K562 (cell line): ENCODE measurements at regions not wholly inside any gene's neighbourhood (a gene's known extent, or its start where the extent isn't known, plus 50 kb on each side); places are given as distances from the start of the nearest gene placed in this dataset.

Experiments
- ATAC-seq: fragments of 200-7000 bp; cut with Tn5 transposase; 3 replicates; pipeline ENCODE4 v1.9.1; 2020; ENCODE audit warnings: moderate library complexity
- BruUV-seq: library from RNA; stranded (reverse); fragments of 400-500 nt; replicated peaks from 2 replicates; lab custom pipeline; 2021; lab: Mats Ljungman, UMichigan
- CTCF ChIA-PET: fragments of 300-600 bp; formaldehyde crosslinking; extraction: SDS; loops from one replicate; lab custom pipeline; 2021; ENCODE audit warnings: low intra/inter-chr PET ratio; lab: Yijun Ruan, JAX
- POLR2A ChIA-PET: fragments of 300-600, 350-650 bp; sonication (Branson Sonifier 250); formaldehyde crosslinking; extraction: SDS; loops from one replicate; lab custom pipeline; 2021; ENCODE audit warnings: antibody characterized with exemption, inconsistent platforms; lab: Yijun Ruan, JAX
- DNase-seq, 4 experiments: peaks; one replicate each; pipeline versions ENCODE4 v3.0.0 to v3.0.0-alpha.2; 2011 to 2018; ENCODE audit warnings: low spot score in 3 of 4, mixed read lengths in 3 of 4; ENCODE audit errors: extremely low read depth in 1 of 4
- FAIRE-seq: peaks from 2 replicates; lab custom pipeline; 2011; peaks lifted over from hg19 to GRCh38; lab: Jason Lieb, UNC
- H2AFZ ChIP-seq: 2 replicates; pipeline ENCODE4 v1.6.0; 2011; ENCODE audit warnings: low read depth, low read length, control low read depth, inconsistent platforms
- H3K27ac ChIP-seq: fragments of 200-600 bp; 3 replicates; pipeline ENCODE4 v1.8.0; 2011; ENCODE audit warnings: low read depth, mild to moderate bottlenecking, control low read depth, inconsistent platforms, low read length, moderate library complexity, mixed read lengths; ENCODE audit errors: extremely low read depth
- H3K27me3 ChIP-seq, 2 experiments: fragments of 300-600 bp in 1 of 2; 2 replicates in 1 of 2; 3 replicates in 1 of 2; pipeline versions ENCODE4 v1.6.0 to v1.8.0; 2011; ENCODE audit warnings: inconsistent platforms in 2 of 2, low read length in 2 of 2, mild to moderate bottlenecking in 1 of 2, mixed read lengths in 1 of 2, moderate library complexity in 1 of 2; ENCODE audit not compliant: control insufficient read depth in 2 of 2, insufficient read depth in 2 of 2
- H3K36me3 ChIP-seq: fragments of 300-600 bp; 3 replicates; pipeline ENCODE4 v1.8.0; 2011; ENCODE audit warnings: mild to moderate bottlenecking, low read length, inconsistent platforms; ENCODE audit not compliant: control insufficient read depth, insufficient read depth
- H3K4me1 ChIP-seq, 2 experiments: fragments of 200-600 bp in 1 of 2; replicated peaks in 1 of 2; 2 replicates in 1 of 2; 3 replicates in 1 of 2; pipeline versions ENCODE4 v1.5.1 to v1.8.0; 2011; ENCODE audit warnings: inconsistent platforms in 2 of 2, low read length in 2 of 2, mild to moderate bottlenecking in 1 of 2, mixed read lengths in 1 of 2, moderate library complexity in 1 of 2; ENCODE audit not compliant: control insufficient read depth in 2 of 2, insufficient read depth in 2 of 2
- H3K4me2 ChIP-seq: 2 replicates; pipeline ENCODE4 v1.6.1; 2011; ENCODE audit warnings: low read length, control low read depth, inconsistent platforms, mixed read lengths; ENCODE audit not compliant: insufficient read depth
- H3K4me3 ChIP-seq: fragments of 200-600 bp; sonication (generic), shearing (Covaris generic); 2 replicates; pipeline ENCODE4 v1.5.1; 2016; ENCODE audit warnings: control low read depth, inconsistent platforms
- H3K79me2 ChIP-seq: fragments of 200-600 bp; 3 replicates; pipeline ENCODE4 v1.8.0; 2011; ENCODE audit warnings: low read length, inconsistent platforms; ENCODE audit not compliant: control insufficient read depth, insufficient read depth
- H3K9ac ChIP-seq, 2 experiments: 2 replicates each; pipeline versions ENCODE4 v1.6.0 to v1.6.1; 2011; ENCODE audit warnings: low read depth in 2 of 2, low read length in 2 of 2, control low read depth in 1 of 2, inconsistent platforms in 1 of 2, mild to moderate bottlenecking in 1 of 2, mixed read lengths in 1 of 2; ENCODE audit not compliant: insufficient read depth in 1 of 2
- H3K9me1 ChIP-seq: one replicate; pipeline ENCODE4 v1.6.0; 2011; ENCODE audit warnings: inconsistent platforms, mild to moderate bottlenecking, low read length, moderate library complexity; ENCODE audit not compliant: control insufficient read depth, insufficient read depth
- H3K9me3 ChIP-seq: replicated peaks from 2 replicates; pipeline ENCODE4 v1.5.1; 2011; ENCODE audit warnings: low read depth, low read length, inconsistent platforms; ENCODE audit not compliant: control insufficient read depth, insufficient read depth
- H4K20me1 ChIP-seq: replicated peaks from 2 replicates; pipeline ENCODE4 v1.6.1; 2011; ENCODE audit warnings: low read length, inconsistent platforms, mixed read lengths; ENCODE audit not compliant: control insufficient read depth, insufficient read depth
- RHOXF2B ChIP-seq: fragments of 250-450 bp; sonication (Bioruptor Pico); conservative IDR thresholded peaks from 2 replicates; pipeline ENCODE4 v1.5.1; 2021
- ZKSCAN8 ChIP-seq: fragments of 200-800 bp; sonication (Bioruptor generic); IDR thresholded peaks from 2 replicates; pipeline ENCODE4 v1.6.1; 2016; ENCODE audit warnings: missing genetic modification characterization, missing compliant biosample characterization
- ZNF785 ChIP-seq: fragments of 250-450 bp; sonication (Bioruptor Pico); IDR thresholded peaks from 2 replicates; pipeline ENCODE4 v1.4.0; 2020; ENCODE audit warnings: mild to moderate bottlenecking
- WGBS: fragments of 100-300 bp; shearing (Covaris generic); methylation state at CpG from one replicate; pipeline ENCODE4 v1.1.6; 2016; ENCODE audit warnings: low coverage, mixed read lengths; ENCODE audit not compliant: insufficient coverage; ENCODE audit errors: missing lambda C conversion rate; 5-methylcytosine and 5-hydroxymethylcytosine counted together
- in situ Hi-C: fragments of 300-500 bp; cut with MboI; formaldehyde crosslinking; loops from 4 replicates; pipeline ENCODE4 v1.15.0; 2018; ENCODE audit warnings: inconsistent platforms, mixed read lengths
- intact Hi-C: fragments of 100-400 bp; cut with micrococcal nuclease; formaldehyde crosslinking; loops from 2 replicates; pipeline ENCODE4 v1.14.2; 2022
- TF ChIP-seq, protein P1 (sequence below): fragments of 450-650 bp; formaldehyde crosslinking; IDR thresholded peaks from 2 replicates; pipeline ENCODE4 v1.4.0; 2020; ENCODE audit warnings: mild to moderate bottlenecking, moderate library complexity
- TF ChIP-seq, protein P2 (sequence below): conservative IDR thresholded peaks from 2 replicates; pipeline ENCODE4 v1.6.1; 2011; ENCODE audit warnings: low read depth, mild to moderate bottlenecking, low read length; ENCODE audit not compliant: control insufficient read depth
- TF ChIP-seq, protein P3 (sequence below): fragments of 200-800 bp; sonication (Bioruptor generic); IDR thresholded peaks from 2 replicates; pipeline ENCODE4 v1.6.1; 2016; ENCODE audit warnings: missing genetic modification characterization, missing compliant biosample characterization

DNA sequence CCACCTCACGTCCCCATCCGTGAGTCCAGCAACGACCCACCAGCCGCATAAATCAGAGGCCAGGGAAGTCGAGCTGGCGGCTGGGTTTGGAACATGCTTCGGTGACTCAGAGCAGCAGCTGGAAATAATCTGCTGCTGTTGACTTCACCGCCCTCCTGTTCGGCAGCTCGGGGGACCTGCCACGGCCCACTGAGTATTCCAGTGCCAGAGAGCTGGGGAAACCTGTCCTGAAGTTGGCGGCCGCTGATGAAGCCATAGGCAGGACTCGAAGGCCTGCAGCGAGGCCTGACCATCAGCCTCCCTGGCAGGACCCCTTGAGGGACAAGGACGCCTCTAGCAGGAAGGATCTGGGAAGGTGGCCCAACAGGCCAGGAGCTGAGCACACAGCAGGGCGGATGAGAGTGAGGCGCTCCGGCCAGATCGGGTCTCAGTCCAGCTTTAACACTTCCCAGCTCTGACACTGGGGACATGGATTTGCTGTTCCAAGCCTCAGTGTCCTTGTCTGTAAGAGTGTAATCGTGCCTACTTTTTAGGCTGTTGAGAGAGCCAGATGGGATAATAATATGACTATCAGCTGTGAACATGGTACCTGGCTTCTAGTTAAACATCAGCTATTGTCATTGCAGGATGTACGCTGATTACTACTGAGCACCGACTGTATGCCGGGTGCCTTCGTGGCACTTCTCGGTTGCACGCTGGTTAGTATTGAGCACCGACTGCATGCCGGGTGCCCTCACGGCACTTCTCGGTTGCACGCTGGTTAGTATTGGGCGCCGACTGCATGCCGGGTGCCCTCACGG is 50.4 kb upstream of the CIBAR2 start (continued):
- TF ChIP-seq, protein P1, sequence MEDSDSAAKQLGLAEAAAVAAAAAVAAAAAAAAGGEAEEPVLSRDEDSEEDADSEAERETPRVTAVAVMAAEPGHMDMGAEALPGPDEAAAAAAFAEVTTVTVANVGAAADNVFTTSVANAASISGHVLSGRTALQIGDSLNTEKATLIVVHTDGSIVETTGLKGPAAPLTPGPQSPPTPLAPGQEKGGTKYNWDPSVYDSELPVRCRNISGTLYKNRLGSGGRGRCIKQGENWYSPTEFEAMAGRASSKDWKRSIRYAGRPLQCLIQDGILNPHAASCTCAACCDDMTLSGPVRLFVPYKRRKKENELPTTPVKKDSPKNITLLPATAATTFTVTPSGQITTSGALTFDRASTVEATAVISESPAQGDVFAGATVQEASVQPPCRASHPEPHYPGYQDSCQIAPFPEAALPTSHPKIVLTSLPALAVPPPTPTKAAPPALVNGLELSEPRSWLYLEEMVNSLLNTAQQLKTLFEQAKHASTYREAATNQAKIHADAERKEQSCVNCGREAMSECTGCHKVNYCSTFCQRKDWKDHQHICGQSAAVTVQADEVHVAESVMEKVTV (CRISPR knock-in tag), result no peak
- TF ChIP-seq, protein P2, sequence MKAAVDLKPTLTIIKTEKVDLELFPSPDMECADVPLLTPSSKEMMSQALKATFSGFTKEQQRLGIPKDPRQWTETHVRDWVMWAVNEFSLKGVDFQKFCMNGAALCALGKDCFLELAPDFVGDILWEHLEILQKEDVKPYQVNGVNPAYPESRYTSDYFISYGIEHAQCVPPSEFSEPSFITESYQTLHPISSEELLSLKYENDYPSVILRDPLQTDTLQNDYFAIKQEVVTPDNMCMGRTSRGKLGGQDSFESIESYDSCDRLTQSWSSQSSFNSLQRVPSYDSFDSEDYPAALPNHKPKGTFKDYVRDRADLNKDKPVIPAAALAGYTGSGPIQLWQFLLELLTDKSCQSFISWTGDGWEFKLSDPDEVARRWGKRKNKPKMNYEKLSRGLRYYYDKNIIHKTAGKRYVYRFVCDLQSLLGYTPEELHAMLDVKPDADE, result 0 out of 2 replicates have a peak, but pooled peaks have one; percentile 17
- TF ChIP-seq ZNF785, result no peak

DNA sequence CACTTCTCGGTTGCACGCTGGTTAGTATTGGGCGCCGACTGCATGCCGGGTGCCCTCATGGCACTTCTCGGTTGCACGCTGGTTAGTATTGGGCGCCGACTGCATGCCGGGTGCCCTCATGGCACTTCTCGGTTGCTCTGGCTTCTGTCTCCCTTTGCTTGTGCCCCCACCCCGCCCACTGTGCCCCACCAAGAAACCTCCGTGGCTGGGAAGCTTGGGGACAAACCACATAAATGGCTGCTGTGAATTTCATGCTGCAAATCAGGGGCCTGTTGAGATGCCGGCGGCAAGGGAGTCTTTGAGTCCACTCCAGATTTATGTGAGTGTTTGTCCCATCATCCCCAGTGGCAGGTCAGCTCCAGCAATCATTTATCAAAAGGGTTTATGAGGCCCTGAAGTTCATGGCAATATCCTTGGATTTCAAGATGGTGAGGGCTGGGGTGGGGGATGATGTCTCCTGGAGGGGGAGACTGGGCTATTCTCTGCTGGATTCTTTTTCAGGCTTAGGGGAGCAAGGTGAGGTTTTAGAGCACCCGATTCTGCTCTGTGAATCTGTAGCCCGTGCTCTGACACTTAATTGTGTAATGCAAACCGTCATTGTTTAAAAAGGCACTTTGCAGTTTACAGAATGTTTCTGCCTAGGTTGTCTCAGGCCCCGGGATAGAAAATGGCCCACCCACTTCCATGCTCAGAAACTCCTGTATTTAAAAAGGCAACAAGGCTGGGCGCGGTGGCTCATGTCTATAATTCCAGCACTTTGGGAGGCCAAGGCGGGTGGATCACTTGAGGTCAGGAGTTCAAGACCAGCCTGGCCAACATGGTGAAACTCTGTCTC is 51.2 kb upstream of the CIBAR2 start:
- DNase-seq (no peak), ATAC-seq (no peak), FAIRE-seq (no peak)
- Histone ChIP-seq H3K4me2 (no peak overlapping the region), H3K79me2 (no peaks in the 10 kb centered on the region), H3K9me1 (no peaks in the 10 kb centered on the region), H3K27me3 (peaks cover 10 to 36% of the 10 kb centered on the region in 2 experiments; a peak in 4 of 5 replicates), H2AFZ (no peak overlapping the region), H4K20me1 (peaks cover 11% of the 10 kb centered on the region; the same call in 1 of the 2 replicates), H3K4me1 (peaks cover 4 to 27% of the 10 kb centered on the region in 2 experiments; a peak in 4 of 5 replicates), H3K36me3 (no peaks in the 10 kb centered on the region), H3K4me3 (no peak overlapping the region), H3K9ac (no peak overlapping the region), H3K9me3 (no peaks in the 10 kb centered on the region), H3K27ac (no peak overlapping the region)
- intact Hi-C loops, result no loop called here
- in situ Hi-C loops, result no loop called here
- no TSS peak for BruUV-seq
- CTCF ChIA-PET, result no interaction called here
- WGBS, result 41% methylated on average over 16 of the region's 22 CpGs
- POLR2A ChIA-PET, result interaction anchor here (0.5 to 2.1 kb wide), 4 partner anchors 12 to 308 kb away, joined by 3 to 11 read pairs (median 4); no protein-coding TSS in a partner anchor
- TF ChIP-seq RHOXF2B (no peak), ZKSCAN8 (0 out of 2 replicates have a peak, but pooled peaks have one; percentile 73)
- TF ChIP-seq, protein P3, sequence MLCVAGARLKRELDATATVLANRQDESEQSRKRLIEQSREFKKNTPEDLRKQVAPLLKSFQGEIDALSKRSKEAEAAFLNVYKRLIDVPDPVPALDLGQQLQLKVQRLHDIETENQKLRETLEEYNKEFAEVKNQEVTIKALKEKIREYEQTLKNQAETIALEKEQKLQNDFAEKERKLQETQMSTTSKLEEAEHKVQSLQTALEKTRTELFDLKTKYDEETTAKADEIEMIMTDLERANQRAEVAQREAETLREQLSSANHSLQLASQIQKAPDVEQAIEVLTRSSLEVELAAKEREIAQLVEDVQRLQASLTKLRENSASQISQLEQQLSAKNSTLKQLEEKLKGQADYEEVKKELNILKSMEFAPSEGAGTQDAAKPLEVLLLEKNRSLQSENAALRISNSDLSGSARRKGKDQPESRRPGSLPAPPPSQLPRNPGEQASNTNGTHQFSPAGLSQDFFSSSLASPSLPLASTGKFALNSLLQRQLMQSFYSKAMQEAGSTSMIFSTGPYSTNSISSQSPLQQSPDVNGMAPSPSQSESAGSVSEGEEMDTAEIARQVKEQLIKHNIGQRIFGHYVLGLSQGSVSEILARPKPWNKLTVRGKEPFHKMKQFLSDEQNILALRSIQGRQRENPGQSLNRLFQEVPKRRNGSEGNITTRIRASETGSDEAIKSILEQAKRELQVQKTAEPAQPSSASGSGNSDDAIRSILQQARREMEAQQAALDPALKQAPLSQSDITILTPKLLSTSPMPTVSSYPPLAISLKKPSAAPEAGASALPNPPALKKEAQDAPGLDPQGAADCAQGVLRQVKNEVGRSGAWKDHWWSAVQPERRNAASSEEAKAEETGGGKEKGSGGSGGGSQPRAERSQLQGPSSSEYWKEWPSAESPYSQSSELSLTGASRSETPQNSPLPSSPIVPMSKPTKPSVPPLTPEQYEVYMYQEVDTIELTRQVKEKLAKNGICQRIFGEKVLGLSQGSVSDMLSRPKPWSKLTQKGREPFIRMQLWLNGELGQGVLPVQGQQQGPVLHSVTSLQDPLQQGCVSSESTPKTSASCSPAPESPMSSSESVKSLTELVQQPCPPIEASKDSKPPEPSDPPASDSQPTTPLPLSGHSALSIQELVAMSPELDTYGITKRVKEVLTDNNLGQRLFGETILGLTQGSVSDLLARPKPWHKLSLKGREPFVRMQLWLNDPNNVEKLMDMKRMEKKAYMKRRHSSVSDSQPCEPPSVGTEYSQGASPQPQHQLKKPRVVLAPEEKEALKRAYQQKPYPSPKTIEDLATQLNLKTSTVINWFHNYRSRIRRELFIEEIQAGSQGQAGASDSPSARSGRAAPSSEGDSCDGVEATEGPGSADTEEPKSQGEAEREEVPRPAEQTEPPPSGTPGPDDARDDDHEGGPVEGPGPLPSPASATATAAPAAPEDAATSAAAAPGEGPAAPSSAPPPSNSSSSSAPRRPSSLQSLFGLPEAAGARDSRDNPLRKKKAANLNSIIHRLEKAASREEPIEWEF (CRISPR knock-in tag), result no peak
